NCI-H187 (cell line): ENCODE measurements at regions not wholly inside any gene's neighbourhood (a gene's known extent, or its start where the extent isn't known, plus 50 kb on each side); places are given as distances from the start of the nearest gene placed in this dataset.

Experiments used
- DNase-seq, 2 experiments: peaks; one replicate each; lab custom pipeline; 2025; lab: John Stamatoyannopoulos, UW

DNA sequence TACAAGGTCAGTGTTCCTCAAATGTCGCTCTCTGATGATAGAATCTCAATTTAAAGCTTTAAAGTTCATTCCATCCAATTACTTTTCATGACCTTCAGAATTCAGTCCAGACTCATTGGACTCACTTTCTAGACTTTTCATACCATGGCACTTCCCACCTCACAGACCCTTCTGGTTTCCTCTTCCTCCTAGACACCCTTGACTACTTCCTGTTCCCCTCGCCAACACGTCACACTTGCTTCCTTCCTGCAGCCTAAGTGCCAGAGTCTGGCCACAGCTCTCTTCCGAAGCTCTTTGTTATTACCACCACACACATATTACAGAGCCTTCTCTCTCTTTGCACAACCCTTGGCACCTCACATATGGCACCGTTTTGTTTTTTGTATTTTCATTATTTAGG, 59.1 kb upstream of the UMPS start:
- DNase-seq = no peak

DNA sequence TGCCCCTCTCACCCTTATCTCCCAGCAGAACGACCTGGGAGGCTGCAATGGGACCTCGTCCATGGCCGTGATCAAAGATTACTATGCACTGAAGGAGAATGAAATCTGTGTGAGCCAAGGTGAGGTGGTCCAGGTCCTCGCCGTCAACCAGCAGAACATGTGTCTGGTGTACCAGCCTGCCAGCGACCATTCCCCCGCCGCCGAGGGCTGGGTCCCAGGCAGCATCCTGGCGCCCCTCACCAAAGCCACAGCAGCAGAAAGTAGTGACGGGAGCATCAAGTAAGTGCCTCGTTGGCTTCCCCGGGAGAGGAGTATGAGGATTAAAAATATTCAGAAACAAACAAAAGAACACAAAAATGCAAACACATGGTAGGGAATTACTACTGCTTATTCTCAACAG, 55.9 kb upstream of the UMPS start:
- DNase-seq = no peak

DNA sequence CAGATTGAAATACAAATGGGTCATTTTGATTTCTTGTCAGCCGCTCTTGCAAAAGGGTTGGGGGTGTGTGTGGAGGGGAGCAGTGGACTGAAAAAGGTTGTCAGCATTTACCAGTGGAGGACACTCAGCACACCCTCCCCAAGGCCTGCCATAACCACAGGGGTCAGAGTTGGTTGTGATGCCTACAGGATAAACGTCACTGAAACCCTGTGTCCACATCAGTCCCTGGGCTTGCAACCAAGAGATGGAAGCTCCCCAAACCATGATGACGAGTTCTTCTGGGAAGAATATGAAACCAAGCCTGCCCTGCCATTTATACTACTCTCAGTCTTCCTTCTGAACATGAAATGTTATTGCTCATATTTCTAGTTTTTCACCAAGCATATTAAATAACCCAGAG, 54.0 kb upstream of the UMPS start:
- no peak for DNase-seq

DNA sequence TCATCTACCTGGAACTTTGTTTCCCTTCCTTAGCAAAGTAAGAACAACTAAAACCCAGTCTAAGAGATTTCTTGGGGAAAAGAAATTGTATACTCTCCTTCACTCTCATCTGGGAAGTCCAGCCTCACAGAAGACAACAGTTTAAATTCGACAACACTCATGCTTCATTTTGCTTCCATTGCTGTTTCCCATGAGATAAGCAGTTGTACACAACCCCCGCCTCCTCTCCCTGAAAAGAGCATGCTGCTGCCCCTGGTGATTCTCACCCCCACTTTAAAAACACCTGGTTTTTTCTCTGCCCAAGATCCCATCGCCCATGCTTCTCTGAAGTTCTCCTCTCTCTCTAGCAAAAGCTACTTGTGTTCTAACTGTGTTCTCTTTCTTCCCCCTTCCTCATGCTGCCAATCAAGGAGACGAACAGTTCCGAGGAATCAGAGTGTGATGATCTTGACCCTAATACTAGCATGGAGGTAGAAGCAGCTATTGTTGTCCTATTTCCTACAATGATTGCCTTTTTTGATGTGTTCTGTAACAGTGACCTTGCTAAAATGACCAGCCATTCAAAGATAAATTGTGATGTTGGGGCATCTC, 51.1 kb upstream of the UMPS start:
- DNase-seq = no peak
